ENCODE measurements at regions not wholly inside any gene's neighbourhood (a gene's known extent, or its start where the extent isn't known, plus 50 kb on each side); places are given as distances from the start of the nearest gene placed in this dataset.
"Not testable (repeated sequence)": the region's sequence is repeated elsewhere in the genome, so short reads cannot be mapped to it uniquely, and the experiment has no call there.

- H3K4me1 ChIP-seq (ENCODE audit: control insufficient read depth in 1 of 2, extremely low read depth in 1 of 2, insufficient read depth in 2 of 2, low read length in 2 of 2) = no peaks in the 10 kb centered on the region
- no peaks in the 10 kb centered on the region for H3K36me3 ChIP-seq (ENCODE audit: control insufficient read depth in 2 of 2, extremely low read depth in 1 of 2, insufficient read depth in 1 of 2, low read length in 1 of 2)
- ATAC-seq (replicated peaks in 1 of 4) (no peak), DNase-seq (no peak)
- no CpG with 5 or more reads among the region's 2 CpGs for WGBS (ENCODE audit: insufficient coverage)
- no peak overlapping the region for H3K27ac ChIP-seq (ENCODE audit: low read length)
- no peak overlapping the region for H3K4me3 Mint-ChIP-seq
- H3K9me3 Mint-ChIP-seq = peaks cover 0 to 2% (median 0%) of the 10 kb centered on the region in 3 donors
- no peaks in the 10 kb centered on the region for H3K36me3 Mint-ChIP-seq
- H3K27me3 ChIP-seq (replicated peaks in 1 of 2; ENCODE audit: control insufficient read depth in 2 of 2, extremely low read depth in 1 of 2, insufficient read depth in 2 of 2, low read length in 1 of 2) = no peaks in the 10 kb centered on the region
- no peaks in the 10 kb centered on the region for H3K9me3 ChIP-seq
- H3K27ac Mint-ChIP-seq = no peak overlapping the region
- no peak overlapping the region for H3K4me3 ChIP-seq (ENCODE audit: control insufficient read depth in 1 of 2, extremely low read depth in 1 of 2, low read length in 1 of 2)
- CTCF ChIA-PET = no interaction called here
- H3K27me3 Mint-ChIP-seq = no peaks in the 10 kb centered on the region
- POLR2A ChIA-PET = no interaction called here
- no peaks in the 10 kb centered on the region for H3K4me1 Mint-ChIP-seq
Observed at GRCh38 chr2:210963386-210963785, 407.0 kb downstream of the CPS1 start.

- Mint-ChIP-seq H3K27ac (no peak overlapping the region), H3K4me1 (no peaks in the 10 kb centered on the region), H3K36me3 (no peaks in the 10 kb centered on the region), H3K4me3 (no peak overlapping the region), H3K9me3 (peaks cover 0 to 2% (median 0%) of the 10 kb centered on the region in 3 donors), H3K27me3 (no peaks in the 10 kb centered on the region)
- H3K9me3 ChIP-seq = no peaks in the 10 kb centered on the region
- H3K4me1 ChIP-seq (ENCODE audit: control insufficient read depth in 1 of 2, extremely low read depth in 1 of 2, insufficient read depth in 2 of 2, low read length in 2 of 2) = no peaks in the 10 kb centered on the region
- DNase-seq = no peak
- H3K4me3 ChIP-seq (ENCODE audit: control insufficient read depth in 1 of 2, extremely low read depth in 1 of 2, low read length in 1 of 2) = no peak overlapping the region
- ATAC-seq (replicated peaks in 1 of 4) = no peak
- no peaks in the 10 kb centered on the region for H3K27me3 ChIP-seq (replicated peaks in 1 of 2; ENCODE audit: control insufficient read depth in 2 of 2, extremely low read depth in 1 of 2, insufficient read depth in 2 of 2, low read length in 1 of 2)
- ChIA-PET CTCF (no interaction called here), POLR2A (no interaction called here)
- no peaks in the 10 kb centered on the region for H3K36me3 ChIP-seq (ENCODE audit: control insufficient read depth in 2 of 2, extremely low read depth in 1 of 2, insufficient read depth in 1 of 2, low read length in 1 of 2)
- WGBS (ENCODE audit: insufficient coverage) = no CpG with 5 or more reads among the region's 2 CpGs
- no peak overlapping the region for H3K27ac ChIP-seq (ENCODE audit: low read length)
Observed at GRCh38 chr2:210964141-210964764, 407.9 kb downstream of the CPS1 start.

- H3K4me1 Mint-ChIP-seq = no peaks in the 10 kb centered on the region
- ATAC-seq (replicated peaks in 1 of 4) (no peak), DNase-seq (no peak)
- H3K9me3 Mint-ChIP-seq = peaks cover 0 to 5% (median 2%) of the 10 kb centered on the region in 3 donors
- no peaks in the 10 kb centered on the region for H3K27me3 ChIP-seq (replicated peaks in 1 of 2; ENCODE audit: control insufficient read depth in 2 of 2, extremely low read depth in 1 of 2, insufficient read depth in 2 of 2, low read length in 1 of 2)
- ChIA-PET CTCF (no interaction called here), POLR2A (no interaction called here)
- H3K4me3 Mint-ChIP-seq = no peak overlapping the region
- H3K9me3 ChIP-seq = no peaks in the 10 kb centered on the region
- no peak overlapping the region for H3K4me3 ChIP-seq (ENCODE audit: control insufficient read depth in 1 of 2, extremely low read depth in 1 of 2, low read length in 1 of 2)
- H3K27ac Mint-ChIP-seq = no peak overlapping the region
- H3K27ac ChIP-seq (ENCODE audit: low read length) = no peak overlapping the region
- no peaks in the 10 kb centered on the region for H3K27me3 Mint-ChIP-seq
- no peaks in the 10 kb centered on the region for H3K36me3 Mint-ChIP-seq
- H3K36me3 ChIP-seq (ENCODE audit: control insufficient read depth in 2 of 2, extremely low read depth in 1 of 2, insufficient read depth in 1 of 2, low read length in 1 of 2) = no peaks in the 10 kb centered on the region
- H3K4me1 ChIP-seq (ENCODE audit: control insufficient read depth in 1 of 2, extremely low read depth in 1 of 2, insufficient read depth in 2 of 2, low read length in 2 of 2) = no peaks in the 10 kb centered on the region
- WGBS (ENCODE audit: insufficient coverage) = no CpG with 5 or more reads among the region's 3 CpGs
Observed at GRCh38 chr2:210965472-210965871, 409.1 kb downstream of the CPS1 start.

GRCh38 chr2:210966330-210966729 is 409.9 kb downstream of the CPS1 start:
- POLR2A ChIA-PET = no interaction called here
- Histone ChIP-seq H3K4me1 (ENCODE audit: control insufficient read depth in 1 of 2, extremely low read depth in 1 of 2, insufficient read depth in 2 of 2, low read length in 2 of 2) (no peaks in the 10 kb centered on the region), H3K4me3 (ENCODE audit: control insufficient read depth in 1 of 2, extremely low read depth in 1 of 2, low read length in 1 of 2) (no peak overlapping the region), H3K27me3 (replicated peaks in 1 of 2; ENCODE audit: control insufficient read depth in 2 of 2, extremely low read depth in 1 of 2, insufficient read depth in 2 of 2, low read length in 1 of 2) (no peaks in the 10 kb centered on the region), H3K27ac (ENCODE audit: low read length) (no peak overlapping the region), H3K9me3 (no peaks in the 10 kb centered on the region), H3K36me3 (ENCODE audit: control insufficient read depth in 2 of 2, extremely low read depth in 1 of 2, insufficient read depth in 1 of 2, low read length in 1 of 2) (no peaks in the 10 kb centered on the region)
- H3K27me3 Mint-ChIP-seq = no peaks in the 10 kb centered on the region
- no peaks in the 10 kb centered on the region for H3K36me3 Mint-ChIP-seq
- no peak for ATAC-seq (replicated peaks in 1 of 4)
- H3K9me3 Mint-ChIP-seq = peaks cover 0 to 5% (median 2%) of the 10 kb centered on the region in 3 donors
- DNase-seq = no peak
- no CpG with 5 or more reads among the region's 2 CpGs for WGBS (ENCODE audit: insufficient coverage)
- no peak overlapping the region for H3K27ac Mint-ChIP-seq
- CTCF ChIA-PET = no interaction called here
- no peak overlapping the region for H3K4me3 Mint-ChIP-seq
- no peaks in the 10 kb centered on the region for H3K4me1 Mint-ChIP-seq

DNA sequence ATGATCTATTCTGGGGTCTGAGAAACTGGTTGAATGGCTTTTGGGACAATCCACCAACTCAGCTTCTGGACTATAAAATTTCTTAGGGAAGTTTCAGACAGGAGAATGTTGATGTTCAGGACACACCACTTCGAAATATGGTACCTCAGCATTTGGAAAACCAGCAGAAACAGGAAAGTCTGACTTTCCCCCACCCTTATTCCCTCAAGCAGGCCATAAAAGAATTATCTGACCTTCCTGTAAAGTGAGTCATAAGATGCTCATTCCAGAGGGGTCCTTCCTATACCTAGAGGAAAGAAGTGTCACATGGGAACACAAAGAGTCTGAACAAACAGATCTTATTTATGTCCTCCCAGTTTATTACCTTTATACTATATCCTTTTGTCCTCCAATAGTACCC is 415.0 kb downstream of the CPS1 start:
- no CpG with 5 or more reads among the region's 1 CpG for WGBS (ENCODE audit: insufficient coverage)
- no peak overlapping the region for H3K27ac Mint-ChIP-seq
- no peaks in the 10 kb centered on the region for H3K4me1 ChIP-seq (ENCODE audit: control insufficient read depth in 1 of 2, extremely low read depth in 1 of 2, insufficient read depth in 2 of 2, low read length in 2 of 2)
- ATAC-seq (replicated peaks in 1 of 4) (no peak), DNase-seq (no peak)
- no peak overlapping the region for H3K4me3 Mint-ChIP-seq
- no peaks in the 10 kb centered on the region for H3K27me3 Mint-ChIP-seq
- H3K4me3 ChIP-seq (ENCODE audit: control insufficient read depth in 1 of 2, extremely low read depth in 1 of 2, low read length in 1 of 2) = no peak overlapping the region
- H3K9me3 Mint-ChIP-seq = peaks cover 0 to 5% (median 0%) of the 10 kb centered on the region in 3 donors
- CTCF ChIA-PET = no interaction called here
- H3K36me3 Mint-ChIP-seq = no peaks in the 10 kb centered on the region
- H3K27me3 ChIP-seq (replicated peaks in 1 of 2; ENCODE audit: control insufficient read depth in 2 of 2, extremely low read depth in 1 of 2, insufficient read depth in 2 of 2, low read length in 1 of 2) = no peaks in the 10 kb centered on the region
- no peaks in the 10 kb centered on the region for H3K9me3 ChIP-seq
- no peaks in the 10 kb centered on the region for H3K36me3 ChIP-seq (ENCODE audit: control insufficient read depth in 2 of 2, extremely low read depth in 1 of 2, insufficient read depth in 1 of 2, low read length in 1 of 2)
- H3K27ac ChIP-seq (ENCODE audit: low read length) = no peak overlapping the region
- no peaks in the 10 kb centered on the region for H3K4me1 Mint-ChIP-seq
- POLR2A ChIA-PET = no interaction called here

GRCh38 chr2:210986806-210987205 is 430.4 kb downstream of the CPS1 start:
- H3K4me3 ChIP-seq (ENCODE audit: control insufficient read depth in 1 of 2, extremely low read depth in 1 of 2, low read length in 1 of 2); H3K36me3 ChIP-seq (ENCODE audit: control insufficient read depth in 2 of 2, extremely low read depth in 1 of 2, insufficient read depth in 1 of 2, low read length in 1 of 2); POLR2A ChIA-PET; DNase-seq; H3K27me3 Mint-ChIP-seq; H3K4me3 Mint-ChIP-seq; H3K36me3 Mint-ChIP-seq; H3K9me3 ChIP-seq; H3K27me3 ChIP-seq (replicated peaks in 1 of 2; ENCODE audit: control insufficient read depth in 2 of 2, extremely low read depth in 1 of 2, insufficient read depth in 2 of 2, low read length in 1 of 2); ATAC-seq (replicated peaks in 1 of 4); H3K4me1 Mint-ChIP-seq; H3K27ac Mint-ChIP-seq; H3K27ac ChIP-seq (ENCODE audit: low read length); H3K4me1 ChIP-seq (ENCODE audit: control insufficient read depth in 1 of 2, extremely low read depth in 1 of 2, insufficient read depth in 2 of 2, low read length in 2 of 2): not testable (repeated sequence)
- CTCF ChIA-PET = interaction anchor here in 1 of 2 donors (0.6 kb wide), 1 partner anchor 211 kb away, joined by 3 read pairs; no protein-coding TSS in a partner anchor
- WGBS (ENCODE audit: insufficient coverage) = 54% methylated on average over 5 of the region's 5 CpGs
- H3K9me3 Mint-ChIP-seq = peaks cover 7 to 22% (median 12%) of the 10 kb centered on the region in 3 donors

GRCh38 chr2:210991107-210991506 is 434.7 kb downstream of the CPS1 start:
- ChIA-PET CTCF (no interaction called here), POLR2A (no interaction called here)
- Histone ChIP-seq H3K4me1 (ENCODE audit: control insufficient read depth in 1 of 2, extremely low read depth in 1 of 2, insufficient read depth in 2 of 2, low read length in 2 of 2) (no peaks in the 10 kb centered on the region), H3K36me3 (ENCODE audit: control insufficient read depth in 2 of 2, extremely low read depth in 1 of 2, insufficient read depth in 1 of 2, low read length in 1 of 2) (no peaks in the 10 kb centered on the region), H3K4me3 (ENCODE audit: control insufficient read depth in 1 of 2, extremely low read depth in 1 of 2, low read length in 1 of 2) (no peak overlapping the region), H3K9me3 (no peaks in the 10 kb centered on the region), H3K27me3 (replicated peaks in 1 of 2; ENCODE audit: control insufficient read depth in 2 of 2, extremely low read depth in 1 of 2, insufficient read depth in 2 of 2, low read length in 1 of 2) (no peaks in the 10 kb centered on the region), H3K27ac (ENCODE audit: low read length) (no peak overlapping the region)
- ATAC-seq (replicated peaks in 1 of 4) = no peak
- Mint-ChIP-seq H3K36me3 (no peaks in the 10 kb centered on the region), H3K27ac (no peak overlapping the region), H3K27me3 (no peaks in the 10 kb centered on the region), H3K9me3 (peaks cover 14 to 16% (median 15%) of the 10 kb centered on the region in 3 donors), H3K4me1 (no peaks in the 10 kb centered on the region), H3K4me3 (no peak overlapping the region)
- no peak for DNase-seq
- WGBS (ENCODE audit: insufficient coverage) = no CpG with 5 or more reads among the region's 3 CpGs
